ENCODE measurements at regions not wholly inside any gene's neighbourhood (a gene's known extent, or its start where the extent isn't known, plus 50 kb on each side); places are given as distances from the start of the nearest gene placed in this dataset.

GRCh38 chr20:21956591-21956990 lies 251.1 kb downstream of the PAX1 start:
- DNase-seq (ENCODE audit: extremely low read depth, insufficient read length) = no peak
- Histone ChIP-seq H3K27me3 (replicated peaks; ENCODE audit: control insufficient read depth, insufficient read depth, low read length) (no peaks in the 10 kb centered on the region), H3K36me3 (ENCODE audit: control insufficient read depth, insufficient read depth, low read length) (no peaks in the 10 kb centered on the region), H3K4me3 (replicated peaks; ENCODE audit: low read depth, low read length) (no peak overlapping the region)
- TF ChIP-seq, protein P1, sequence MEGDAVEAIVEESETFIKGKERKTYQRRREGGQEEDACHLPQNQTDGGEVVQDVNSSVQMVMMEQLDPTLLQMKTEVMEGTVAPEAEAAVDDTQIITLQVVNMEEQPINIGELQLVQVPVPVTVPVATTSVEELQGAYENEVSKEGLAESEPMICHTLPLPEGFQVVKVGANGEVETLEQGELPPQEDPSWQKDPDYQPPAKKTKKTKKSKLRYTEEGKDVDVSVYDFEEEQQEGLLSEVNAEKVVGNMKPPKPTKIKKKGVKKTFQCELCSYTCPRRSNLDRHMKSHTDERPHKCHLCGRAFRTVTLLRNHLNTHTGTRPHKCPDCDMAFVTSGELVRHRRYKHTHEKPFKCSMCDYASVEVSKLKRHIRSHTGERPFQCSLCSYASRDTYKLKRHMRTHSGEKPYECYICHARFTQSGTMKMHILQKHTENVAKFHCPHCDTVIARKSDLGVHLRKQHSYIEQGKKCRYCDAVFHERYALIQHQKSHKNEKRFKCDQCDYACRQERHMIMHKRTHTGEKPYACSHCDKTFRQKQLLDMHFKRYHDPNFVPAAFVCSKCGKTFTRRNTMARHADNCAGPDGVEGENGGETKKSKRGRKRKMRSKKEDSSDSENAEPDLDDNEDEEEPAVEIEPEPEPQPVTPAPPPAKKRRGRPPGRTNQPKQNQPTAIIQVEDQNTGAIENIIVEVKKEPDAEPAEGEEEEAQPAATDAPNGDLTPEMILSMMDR (IDR thresholded peaks at IDR 0.05; ENCODE audit: insufficient read depth, low read length, poor library complexity, severe bottlenecking) = no peak

DNA sequence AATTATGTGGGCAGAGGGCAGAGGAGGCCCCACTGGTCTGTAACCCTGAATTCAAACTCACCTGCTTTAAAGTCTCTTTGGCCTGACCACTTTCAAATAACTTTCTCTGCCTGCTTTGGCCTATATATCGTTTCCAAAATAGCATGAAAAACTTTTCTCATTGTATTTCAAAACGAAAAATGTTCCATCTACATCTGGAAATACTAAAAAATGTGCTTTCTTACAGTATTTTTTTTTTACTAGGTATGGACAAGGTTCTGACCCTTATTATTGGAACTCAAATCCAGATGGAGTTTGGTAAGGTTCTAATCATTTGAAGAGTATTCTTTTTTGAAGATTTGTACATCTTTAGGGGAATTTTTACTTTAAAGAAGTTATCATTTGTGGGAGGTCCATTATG lies 241.9 kb downstream of the PAX1 start:
- DNase-seq (ENCODE audit: extremely low read depth, insufficient read length) = no peak
- TF ChIP-seq, protein P1 (IDR thresholded peaks at IDR 0.05; ENCODE audit: insufficient read depth, low read length, poor library complexity, severe bottlenecking) = no peak
- Histone ChIP-seq H3K4me3 (replicated peaks; ENCODE audit: low read depth, low read length) (no peak overlapping the region), H3K36me3 (ENCODE audit: control insufficient read depth, insufficient read depth, low read length) (no peaks in the 10 kb centered on the region), H3K27me3 (replicated peaks; ENCODE audit: control insufficient read depth, insufficient read depth, low read length) (no peaks in the 10 kb centered on the region)

GRCh38 chr20:21944227-21944626 lies 238.8 kb downstream of the PAX1 start:
- no peak overlapping the region for H3K4me3 ChIP-seq (replicated peaks; ENCODE audit: low read depth, low read length)
- H3K36me3 ChIP-seq (ENCODE audit: control insufficient read depth, insufficient read depth, low read length) = no peaks in the 10 kb centered on the region
- H3K27me3 ChIP-seq (replicated peaks; ENCODE audit: control insufficient read depth, insufficient read depth, low read length) = no peaks in the 10 kb centered on the region
- DNase-seq (ENCODE audit: extremely low read depth, insufficient read length) = no peak
- TF ChIP-seq, protein P1 (IDR thresholded peaks at IDR 0.05; ENCODE audit: insufficient read depth, low read length, poor library complexity, severe bottlenecking) = no peak

DNA sequence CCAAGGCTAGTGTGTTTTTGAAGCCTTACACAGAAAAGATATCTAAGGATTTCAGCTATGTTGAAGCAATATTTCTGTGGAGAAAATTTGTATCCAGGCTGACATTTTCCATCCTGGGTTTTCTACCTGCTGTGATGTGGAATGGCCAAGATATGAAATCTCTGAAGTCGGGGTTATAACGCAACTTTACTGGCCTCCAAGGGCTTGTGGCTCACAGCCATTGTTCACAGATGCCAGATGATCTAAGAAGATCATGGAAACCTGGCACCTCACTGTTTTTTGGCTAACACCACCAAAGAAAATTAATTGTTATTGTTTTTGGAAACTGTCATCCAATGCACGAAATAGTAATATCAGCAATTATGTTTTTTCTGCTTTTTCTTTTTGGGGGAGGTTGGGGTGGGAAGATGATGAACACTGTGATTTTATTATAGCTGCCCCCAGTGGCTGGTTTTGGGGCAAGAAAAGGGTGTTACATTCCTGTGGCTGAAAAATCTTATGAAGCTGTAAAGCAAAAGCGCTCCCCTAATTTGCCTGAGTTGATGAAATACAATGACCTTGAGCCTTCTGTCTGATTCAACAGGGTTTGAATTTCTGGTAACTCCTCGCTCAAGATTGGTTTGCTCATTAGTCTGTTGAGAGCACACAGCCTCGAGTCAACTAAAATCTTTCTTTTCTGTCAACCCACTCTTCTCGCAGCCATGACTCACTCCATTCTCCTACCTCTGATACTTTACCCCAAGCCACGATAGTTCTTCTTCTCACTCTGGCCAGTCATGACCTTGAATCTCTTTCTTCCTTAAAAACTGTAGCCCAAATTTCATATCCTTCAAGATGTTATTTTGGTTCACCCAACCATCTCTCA lies 236.7 kb downstream of the PAX1 start:
- no peaks in the 10 kb centered on the region for H3K27me3 ChIP-seq (replicated peaks; ENCODE audit: control insufficient read depth, insufficient read depth, low read length)
- no peaks in the 10 kb centered on the region for H3K36me3 ChIP-seq (ENCODE audit: control insufficient read depth, insufficient read depth, low read length)
- DNase-seq (ENCODE audit: extremely low read depth, insufficient read length) = no peak
- H3K4me3 ChIP-seq (replicated peaks; ENCODE audit: low read depth, low read length) = no peak overlapping the region
- TF ChIP-seq, protein P1 (IDR thresholded peaks at IDR 0.05; ENCODE audit: insufficient read depth, low read length, poor library complexity, severe bottlenecking) = no peak

GRCh38 chr20:21936720-21937380 lies 231.4 kb downstream of the PAX1 start:
- DNase-seq (ENCODE audit: extremely low read depth, insufficient read length) = no peak
- H3K4me3 ChIP-seq (replicated peaks; ENCODE audit: low read depth, low read length) = no peak overlapping the region
- TF ChIP-seq, protein P1 (IDR thresholded peaks at IDR 0.05; ENCODE audit: insufficient read depth, low read length, poor library complexity, severe bottlenecking) = no peak
- H3K36me3 ChIP-seq (ENCODE audit: control insufficient read depth, insufficient read depth, low read length) = no peaks in the 10 kb centered on the region
- no peaks in the 10 kb centered on the region for H3K27me3 ChIP-seq (replicated peaks; ENCODE audit: control insufficient read depth, insufficient read depth, low read length)

All from GM06990 (cell line).